NCI-H1436 treated with DMSO at 0.1 percent for 48 hours (cell line): ENCODE measurements at regions not wholly inside any gene's neighbourhood (a gene's known extent, or its start where the extent isn't known, plus 50 kb on each side); places are given as distances from the start of the nearest gene placed in this dataset.

Experiments
- DNase-seq: peaks from one replicate; lab custom pipeline; 2025; lab: John Stamatoyannopoulos, UW

GRCh38 chr5:135120951-135121350 lies 86.9 kb upstream of the PITX1 start:
- DNase-seq, result no peak

- DNase-seq, result no peak
These were observed 85.5 kb upstream of the PITX1 start for GRCh38 chr5:135119481-135119880.

- no peak for DNase-seq
These were observed 83.6 kb upstream of the PITX1 start for GRCh38 chr5:135117590-135117989.

GRCh38 chr5:135116160-135116561 lies 82.1 kb upstream of the PITX1 start:
- no peak for DNase-seq

- DNase-seq, result no peak
These were observed 81.6 kb upstream of the PITX1 start for GRCh38 chr5:135115591-135115990.

GRCh38 chr5:135114759-135115158 lies 80.7 kb upstream of the PITX1 start:
- DNase-seq, result no peak

- no peak for DNase-seq
These were observed 78.1 kb upstream of the PITX1 start for GRCh38 chr5:135112008-135112725.

GRCh38 chr5:135110785-135111596 lies 77.0 kb upstream of the PITX1 start:
- DNase-seq, result no peak

GRCh38 chr5:135108992-135109391 lies 75.0 kb upstream of the PITX1 start:
- no peak for DNase-seq

- DNase-seq, result no peak
These were observed 74.5 kb upstream of the PITX1 start for GRCh38 chr5:135108569-135108968.

GRCh38 chr5:135107986-135108385 lies 74.0 kb upstream of the PITX1 start:
- DNase-seq, result no peak

- DNase-seq, result no peak
These were observed 72.8 kb upstream of the PITX1 start for GRCh38 chr5:135106610-135107471.

GRCh38 chr5:135106136-135106535 lies 72.1 kb upstream of the PITX1 start:
- DNase-seq, result no peak

GRCh38 chr5:135105105-135105484 lies 71.1 kb upstream of the PITX1 start:
- no peak for DNase-seq

GRCh38 chr5:135103575-135103853 lies 69.5 kb upstream of the PITX1 start:
- no peak for DNase-seq

GRCh38 chr5:135102716-135103574 lies 68.9 kb upstream of the PITX1 start:
- DNase-seq, result no peak

GRCh38 chr5:135100431-135100830 lies 66.4 kb upstream of the PITX1 start:
- no peak for DNase-seq

GRCh38 chr5:135100011-135100410 lies 66.0 kb upstream of the PITX1 start:
- no peak for DNase-seq

GRCh38 chr5:135097390-135097789 lies 63.4 kb upstream of the PITX1 start:
- DNase-seq, result no peak

GRCh38 chr5:135095871-135096270 lies 61.8 kb upstream of the PITX1 start:
- no peak for DNase-seq

GRCh38 chr5:135095052-135095715 lies 61.2 kb upstream of the PITX1 start:
- DNase-seq, result no peak
